GM23338 (cell line): ENCODE measurements at regions not wholly inside any gene's neighbourhood (a gene's known extent, or its start where the extent isn't known, plus 50 kb on each side); places are given as distances from the start of the nearest gene placed in this dataset.
A peak's percentile ranks its signal among the peaks of the same experiment; 100 is the strongest.

Experiments used
- ATAC-seq: fragments of 200-7000 bp; cut with Tn5 transposase; 3 replicates; pipeline ENCODE4 v1.9.1; 2020
- DNase-seq: peaks from one replicate; pipeline ENCODE4 v3.0.0-alpha.2; 2015; ENCODE audit warnings: low spot score
- H2AFZ ChIP-seq: fragments of 200-600 bp; sonication (generic); 2 replicates; pipeline ENCODE4 v1.8.0; 2016; ENCODE audit warnings: antibody characterized with exemption, mild to moderate bottlenecking, moderate library complexity
- H3F3A ChIP-seq: fragments of 200-600 bp; sonication (generic); replicated peaks from 2 replicates; pipeline ENCODE4 v1.8.0; 2017; ENCODE audit warnings: antibody characterized with exemption, mixed run types, low read depth
- H3K27ac ChIP-seq: fragments of 200-600 bp; sonication (generic); 2 replicates; pipeline ENCODE4 v1.6.1; 2016; ENCODE audit warnings: low read depth
- H3K27me3 ChIP-seq: fragments of 200-600 bp; sonication (generic); 2 replicates; pipeline ENCODE4 v1.8.0; 2016; ENCODE audit warnings: mild to moderate bottlenecking, mixed run types, moderate library complexity; ENCODE audit not compliant: insufficient read depth
- H3K36me3 ChIP-seq: fragments of 200-600 bp; sonication (generic); 2 replicates; pipeline ENCODE4 v1.8.0; 2016; ENCODE audit warnings: mild to moderate bottlenecking; ENCODE audit not compliant: insufficient read depth
- H3K4me1 ChIP-seq: fragments of 200-600 bp; sonication (generic); 2 replicates; pipeline ENCODE4 v1.8.0; 2016; ENCODE audit warnings: mild to moderate bottlenecking, moderate library complexity; ENCODE audit not compliant: insufficient read depth
- H3K4me2 ChIP-seq: fragments of 200-600 bp; sonication (generic); 2 replicates; pipeline ENCODE4 v1.7.1; 2017; ENCODE audit warnings: mixed run types
- H3K4me3 ChIP-seq: fragments of 200-600 bp; sonication (generic); 2 replicates; pipeline ENCODE4 v1.6.1; 2016; ENCODE audit warnings: mixed run types
- H3K79me2 ChIP-seq: fragments of 200-600 bp; sonication (generic); replicated peaks from 2 replicates; pipeline ENCODE4 v1.8.0; 2017; ENCODE audit warnings: mild to moderate bottlenecking; ENCODE audit not compliant: insufficient read depth
- H3K9me2 ChIP-seq: fragments of 200-600 bp; sonication (generic); 2 replicates; pipeline ENCODE4 v1.8.0; 2017; ENCODE audit not compliant: insufficient read depth
- H4K20me1 ChIP-seq: fragments of 200-600 bp; sonication (generic); replicated peaks from 2 replicates; pipeline ENCODE4 v1.8.0; 2017; ENCODE audit warnings: mild to moderate bottlenecking; ENCODE audit not compliant: insufficient read depth
- H3K27ac Mint-ChIP-seq: 2 replicates; pipeline ENCODE4 v1.8.0; 2020; ENCODE audit warnings: inconsistent platforms, mild to moderate bottlenecking, moderate library complexity, mixed read lengths
- H3K27me3 Mint-ChIP-seq: 3 replicates; pipeline ENCODE4 v1.8.0; 2022; ENCODE audit warnings: low read depth, mild to moderate bottlenecking, moderate library complexity, mixed read lengths, inconsistent platforms; ENCODE audit not compliant: insufficient read depth, poor library complexity
- H3K36me3 Mint-ChIP-seq: 3 replicates; pipeline ENCODE4 v1.8.0; 2021; ENCODE audit warnings: low read depth, mild to moderate bottlenecking, inconsistent platforms, moderate library complexity, mixed read lengths
- H3K4me1 Mint-ChIP-seq: 3 replicates; pipeline ENCODE4 v1.8.0; 2020; ENCODE audit warnings: mild to moderate bottlenecking, inconsistent platforms, mixed read lengths
- H3K4me3 Mint-ChIP-seq: 3 replicates; pipeline ENCODE4 v1.8.0; 2021; ENCODE audit warnings: moderate library complexity, mild to moderate bottlenecking, inconsistent platforms, mixed read lengths
- H3K9me3 Mint-ChIP-seq: 3 replicates; pipeline ENCODE4 v1.8.0; 2020; ENCODE audit warnings: moderate library complexity, mild to moderate bottlenecking, inconsistent platforms, mixed read lengths
- CREB1 ChIP-seq: fragments of 250-450 bp; sonication (Bioruptor Pico); IDR thresholded peaks from 2 replicates; pipeline ENCODE4 v1.5.0; 2020; ENCODE audit warnings: low read depth, mild to moderate bottlenecking, moderate library complexity
- CTCF ChIP-seq, 2 experiments: fragments of 200-600 bp in 1 of 2; sonication (generic) in 1 of 2; conservative IDR thresholded peaks; 2 replicates each; pipeline versions ENCODE4 v1.5.1 to v1.6.1; 2016 to 2017; ENCODE audit warnings: antibody characterized with exemption in 2 of 2, low read depth in 2 of 2, mild to moderate bottlenecking in 2 of 2, moderate library complexity in 1 of 2
- ETS1 ChIP-seq: IDR thresholded peaks from 2 replicates; pipeline ENCODE4 v1.6.1; 2016; ENCODE audit warnings: antibody characterized with exemption
- EZH2 ChIP-seq: fragments of 200-600 bp; sonication (generic); IDR thresholded peaks from one replicate; pipeline ENCODE4 v1.8.0; 2017; ENCODE audit warnings: antibody characterized with exemption, mild to moderate bottlenecking, low read depth; ENCODE audit not compliant: unreplicated experiment
- EZH2phosphoT487 ChIP-seq: fragments of 200-600 bp; sonication (generic); IDR thresholded peaks from one replicate; pipeline ENCODE4 v1.8.1; 2018; ENCODE audit warnings: antibody characterized with exemption; ENCODE audit not compliant: unreplicated experiment
- JUNB ChIP-seq: IDR thresholded peaks from one replicate; pipeline ENCODE4 v1.6.1; 2016; ENCODE audit warnings: antibody characterized with exemption; ENCODE audit not compliant: unreplicated experiment
- NANOG ChIP-seq: IDR thresholded peaks from 2 replicates; pipeline ENCODE4 v1.6.1; 2016; ENCODE audit warnings: antibody characterized with exemption, borderline replicate concordance
- POLR2AphosphoS5 ChIP-seq: IDR thresholded peaks from 2 replicates; pipeline ENCODE4 v1.6.1; 2016; ENCODE audit warnings: antibody characterized with exemption, low read depth
- STAT1 ChIP-seq: IDR thresholded peaks from one replicate; pipeline ENCODE4 v1.6.1; 2016; ENCODE audit warnings: antibody characterized with exemption; ENCODE audit not compliant: unreplicated experiment
- ZNF114 ChIP-seq: fragments of 250-450 bp; sonication (Bioruptor Pico); IDR thresholded peaks from 2 replicates; pipeline ENCODE4 v1.5.0; 2020; ENCODE audit warnings: mild to moderate bottlenecking, moderate library complexity
- ZNF331 ChIP-seq: fragments of 250-450 bp; sonication (Bioruptor Pico); IDR thresholded peaks from 2 replicates; pipeline ENCODE4 v1.5.0; 2020; ENCODE audit warnings: low read depth, mild to moderate bottlenecking, moderate library complexity
- ZNF462 ChIP-seq: fragments of 250-450 bp; sonication (Bioruptor Pico); IDR thresholded peaks from 2 replicates; pipeline ENCODE4 v1.5.0; 2020; ENCODE audit warnings: mild to moderate bottlenecking, moderate library complexity
- TF ChIP-seq, protein P1 (sequence below): IDR thresholded peaks from one replicate; pipeline ENCODE4 v1.6.1; 2018; ENCODE audit warnings: antibody characterized with exemption; ENCODE audit not compliant: unreplicated experiment

DNA sequence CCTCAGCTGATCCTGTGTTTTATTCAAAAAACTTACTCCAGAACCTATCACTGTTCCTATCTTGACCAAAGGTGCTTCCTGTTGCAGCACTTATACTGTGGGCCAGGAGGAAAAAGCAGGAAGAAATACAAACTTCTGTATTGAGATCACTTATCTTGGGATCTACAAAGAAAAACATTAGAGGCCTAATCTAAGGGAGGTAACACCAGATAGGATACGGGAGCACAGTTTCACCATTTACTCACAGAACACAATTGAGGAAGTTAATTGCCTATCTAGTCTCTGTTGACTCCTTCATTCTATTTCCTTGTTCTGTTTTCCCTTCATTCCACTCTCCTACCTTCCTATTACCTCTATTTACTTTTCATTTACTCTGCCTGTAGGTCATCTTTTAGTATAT is 287.2 kb upstream of the LINC00305 start:
- H2AFZ ChIP-seq: 0 out of 2 replicates have a peak overlapping the region, but pooled peaks have one; percentile 30
- H3K27ac Mint-ChIP-seq: no peak overlapping the region

More for the DNA sequence above, 287.2 kb upstream of the LINC00305 start:
- Histone ChIP-seq H4K20me1 (no peaks in the 10 kb centered on the region), H3K27ac (no peak overlapping the region), H3K4me1 (no peaks in the 10 kb centered on the region), H3K4me3 (no peak overlapping the region), H3K9me2 (no peaks in the 10 kb centered on the region), H3K36me3 (no peaks in the 10 kb centered on the region), H3K27me3 (no peaks in the 10 kb centered on the region), H3K4me2 (no peak overlapping the region), H3K79me2 (no peaks in the 10 kb centered on the region), H3F3A (no peaks in the 10 kb centered on the region)
- Mint-ChIP-seq H3K4me1 (no peaks in the 10 kb centered on the region), H3K4me3 (no peak overlapping the region), H3K9me3 (peaks cover 14% of the 10 kb centered on the region), H3K36me3 (peaks cover 14% of the 10 kb centered on the region; the same call in 2 of the 3 replicates), H3K27me3 (peaks cover 2% of the 10 kb centered on the region)
- TF ChIP-seq EZH2phosphoT487: no peak
- TF ChIP-seq EZH2: no peak
- TF ChIP-seq JUNB: no peak
- TF ChIP-seq ZNF114: no peak
- TF ChIP-seq ZNF331 (CRISPR knock-in tag): no peak
- no peak for TF ChIP-seq CREB1 (CRISPR knock-in tag)
- no peak for TF ChIP-seq ETS1
- TF ChIP-seq, protein P1, sequence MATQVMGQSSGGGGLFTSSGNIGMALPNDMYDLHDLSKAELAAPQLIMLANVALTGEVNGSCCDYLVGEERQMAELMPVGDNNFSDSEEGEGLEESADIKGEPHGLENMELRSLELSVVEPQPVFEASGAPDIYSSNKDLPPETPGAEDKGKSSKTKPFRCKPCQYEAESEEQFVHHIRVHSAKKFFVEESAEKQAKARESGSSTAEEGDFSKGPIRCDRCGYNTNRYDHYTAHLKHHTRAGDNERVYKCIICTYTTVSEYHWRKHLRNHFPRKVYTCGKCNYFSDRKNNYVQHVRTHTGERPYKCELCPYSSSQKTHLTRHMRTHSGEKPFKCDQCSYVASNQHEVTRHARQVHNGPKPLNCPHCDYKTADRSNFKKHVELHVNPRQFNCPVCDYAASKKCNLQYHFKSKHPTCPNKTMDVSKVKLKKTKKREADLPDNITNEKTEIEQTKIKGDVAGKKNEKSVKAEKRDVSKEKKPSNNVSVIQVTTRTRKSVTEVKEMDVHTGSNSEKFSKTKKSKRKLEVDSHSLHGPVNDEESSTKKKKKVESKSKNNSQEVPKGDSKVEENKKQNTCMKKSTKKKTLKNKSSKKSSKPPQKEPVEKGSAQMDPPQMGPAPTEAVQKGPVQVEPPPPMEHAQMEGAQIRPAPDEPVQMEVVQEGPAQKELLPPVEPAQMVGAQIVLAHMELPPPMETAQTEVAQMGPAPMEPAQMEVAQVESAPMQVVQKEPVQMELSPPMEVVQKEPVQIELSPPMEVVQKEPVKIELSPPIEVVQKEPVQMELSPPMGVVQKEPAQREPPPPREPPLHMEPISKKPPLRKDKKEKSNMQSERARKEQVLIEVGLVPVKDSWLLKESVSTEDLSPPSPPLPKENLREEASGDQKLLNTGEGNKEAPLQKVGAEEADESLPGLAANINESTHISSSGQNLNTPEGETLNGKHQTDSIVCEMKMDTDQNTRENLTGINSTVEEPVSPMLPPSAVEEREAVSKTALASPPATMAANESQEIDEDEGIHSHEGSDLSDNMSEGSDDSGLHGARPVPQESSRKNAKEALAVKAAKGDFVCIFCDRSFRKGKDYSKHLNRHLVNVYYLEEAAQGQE: no peak
- TF ChIP-seq ZNF462 (CRISPR knock-in tag): no peak
- TF ChIP-seq CTCF (conservative IDR thresholded peaks at IDR 0.05; ENCODE audit: low read depth in 2 of 2): no peak
- no peak for TF ChIP-seq NANOG
- TF ChIP-seq POLR2AphosphoS5: no peak
- no peak for TF ChIP-seq STAT1
- DNase-seq (no peak), ATAC-seq (no peak)
